Activated naive CD8-positive, alpha-beta T cell treated with anti-CD3 and anti-CD28 coated beads, Interleukin-2, amount 50 U/mL, for 24 hours (primary cell): ENCODE measurements at regions not wholly inside any gene's neighbourhood (a gene's known extent, or its start where the extent isn't known, plus 50 kb on each side); places are given as distances from the start of the nearest gene placed in this dataset.

Experiments
- ATAC-seq: fragments of 150-1000 bp; cut with Tn5 transposase; one replicate; pipeline ENCODE4 v1.10.0; 2021
- DNase-seq: peaks from one replicate; pipeline ENCODE4 v3.0.0; 2021
- H3K27ac Mint-ChIP-seq: one replicate; pipeline ENCODE4 v1.8.0; 2021; ENCODE audit warnings: mild to moderate bottlenecking, mixed read lengths
- H3K27me3 Mint-ChIP-seq: one replicate; pipeline ENCODE4 v1.8.0; 2021; ENCODE audit warnings: mixed read lengths
- H3K36me3 Mint-ChIP-seq: one replicate; pipeline ENCODE4 v1.8.0; 2021; ENCODE audit warnings: low read depth, mixed read lengths
- H3K4me1 Mint-ChIP-seq: one replicate; pipeline ENCODE4 v1.8.0; 2021; ENCODE audit warnings: mixed read lengths
- H3K4me3 Mint-ChIP-seq: one replicate; pipeline ENCODE4 v1.8.0; 2021; ENCODE audit warnings: mild to moderate bottlenecking, moderate library complexity, mixed read lengths
- H3K9me3 Mint-ChIP-seq: one replicate; pipeline ENCODE4 v1.8.0; 2021; ENCODE audit warnings: mixed read lengths

- Mint-ChIP-seq H3K4me3 (no peak overlapping the region), H3K9me3 (peaks cover 4% of the 10 kb centered on the region), H3K27me3 (no peaks in the 10 kb centered on the region), H3K4me1 (no peaks in the 10 kb centered on the region), H3K36me3 (no peaks in the 10 kb centered on the region), H3K27ac (no peak overlapping the region)
- ATAC-seq (no peak), DNase-seq (no peak)
Measured at GRCh38 chr11:28701760-28702449, 593.7 kb downstream of the METTL15 start.

- no peak for ATAC-seq
- no peak overlapping the region for H3K27ac Mint-ChIP-seq
- H3K27me3 Mint-ChIP-seq, result no peaks in the 10 kb centered on the region
- DNase-seq, result no peak
- peaks cover 4% of the 10 kb centered on the region for H3K9me3 Mint-ChIP-seq
- H3K36me3 Mint-ChIP-seq, result no peaks in the 10 kb centered on the region
- no peaks in the 10 kb centered on the region for H3K4me1 Mint-ChIP-seq
- no peak overlapping the region for H3K4me3 Mint-ChIP-seq
Measured at GRCh38 chr11:28699701-28700100, 591.5 kb downstream of the METTL15 start.

GRCh38 chr11:28697920-28698827 is 590.0 kb downstream of the METTL15 start:
- Mint-ChIP-seq H3K27ac (no peak overlapping the region), H3K4me1 (no peaks in the 10 kb centered on the region), H3K4me3 (no peak overlapping the region), H3K27me3 (no peaks in the 10 kb centered on the region), H3K36me3 (no peaks in the 10 kb centered on the region), H3K9me3 (no peaks in the 10 kb centered on the region)
- DNase-seq, result peak; percentile 41
- no peak for ATAC-seq

GRCh38 chr11:28696591-28696990 is 588.4 kb downstream of the METTL15 start:
- H3K27me3 Mint-ChIP-seq, result no peaks in the 10 kb centered on the region
- DNase-seq, result no peak
- ATAC-seq, result no peak

GRCh38 chr11:28690746-28691145 is 582.6 kb downstream of the METTL15 start:
- ATAC-seq (no peak), DNase-seq (no peak)
- H3K36me3 Mint-ChIP-seq, result no peaks in the 10 kb centered on the region
- H3K27ac Mint-ChIP-seq, result no peak overlapping the region
- peaks cover 2% of the 10 kb centered on the region for H3K27me3 Mint-ChIP-seq
- no peaks in the 10 kb centered on the region for H3K4me1 Mint-ChIP-seq
- H3K9me3 Mint-ChIP-seq, result peaks cover 7% of the 10 kb centered on the region
- no peak overlapping the region for H3K4me3 Mint-ChIP-seq

More at GRCh38 chr11:28696591-28696990, 588.4 kb downstream of the METTL15 start:
- H3K4me3 Mint-ChIP-seq, result no peak overlapping the region
- H3K27ac Mint-ChIP-seq, result no peak overlapping the region
- H3K4me1 Mint-ChIP-seq, result no peaks in the 10 kb centered on the region
- no peaks in the 10 kb centered on the region for H3K9me3 Mint-ChIP-seq
- H3K36me3 Mint-ChIP-seq, result no peaks in the 10 kb centered on the region

- ATAC-seq (no peak), DNase-seq (no peak)
- H3K9me3 Mint-ChIP-seq, result peaks cover 5% of the 10 kb centered on the region
- H3K4me1 Mint-ChIP-seq, result no peaks in the 10 kb centered on the region
- H3K4me3 Mint-ChIP-seq, result no peak overlapping the region
- H3K27ac Mint-ChIP-seq, result no peak overlapping the region
- H3K36me3 Mint-ChIP-seq, result no peaks in the 10 kb centered on the region
- H3K27me3 Mint-ChIP-seq, result no peaks in the 10 kb centered on the region
Measured at GRCh38 chr11:28684011-28684586, 575.9 kb downstream of the METTL15 start.

GRCh38 chr11:28679795-28680468 is 571.7 kb downstream of the METTL15 start:
- no peak for DNase-seq
- H3K9me3 Mint-ChIP-seq, result no peaks in the 10 kb centered on the region
- H3K36me3 Mint-ChIP-seq, result no peaks in the 10 kb centered on the region
- H3K4me1 Mint-ChIP-seq, result no peaks in the 10 kb centered on the region
- H3K27ac Mint-ChIP-seq, result no peak overlapping the region
- no peak overlapping the region for H3K4me3 Mint-ChIP-seq
- no peak for ATAC-seq
- H3K27me3 Mint-ChIP-seq, result no peaks in the 10 kb centered on the region

GRCh38 chr11:28677721-28678120 is 569.5 kb downstream of the METTL15 start:
- no peak overlapping the region for H3K4me3 Mint-ChIP-seq
- no peak overlapping the region for H3K27ac Mint-ChIP-seq
- H3K36me3 Mint-ChIP-seq, result no peaks in the 10 kb centered on the region

GRCh38 chr11:28675183-28675582 is 567.0 kb downstream of the METTL15 start:
- no peaks in the 10 kb centered on the region for H3K36me3 Mint-ChIP-seq
- no peak overlapping the region for H3K4me3 Mint-ChIP-seq
- no peak for DNase-seq
- ATAC-seq, result no peak
- H3K27ac Mint-ChIP-seq, result no peak overlapping the region
- no peaks in the 10 kb centered on the region for H3K9me3 Mint-ChIP-seq
- no peaks in the 10 kb centered on the region for H3K4me1 Mint-ChIP-seq
- H3K27me3 Mint-ChIP-seq, result no peaks in the 10 kb centered on the region

More at GRCh38 chr11:28677721-28678120, 569.5 kb downstream of the METTL15 start:
- no peak for ATAC-seq
- Mint-ChIP-seq H3K4me1 (no peaks in the 10 kb centered on the region), H3K27me3 (no peaks in the 10 kb centered on the region), H3K9me3 (no peaks in the 10 kb centered on the region)
- no peak for DNase-seq

GRCh38 chr11:28674433-28675103 is 566.4 kb downstream of the METTL15 start:
- no peaks in the 10 kb centered on the region for H3K36me3 Mint-ChIP-seq
- no peak for DNase-seq
- no peaks in the 10 kb centered on the region for H3K9me3 Mint-ChIP-seq
- H3K4me1 Mint-ChIP-seq, result no peaks in the 10 kb centered on the region
- no peak overlapping the region for H3K27ac Mint-ChIP-seq
- no peaks in the 10 kb centered on the region for H3K27me3 Mint-ChIP-seq
- H3K4me3 Mint-ChIP-seq, result no peak overlapping the region
- ATAC-seq, result no peak

GRCh38 chr11:28673691-28674432 is 565.7 kb downstream of the METTL15 start:
- H3K9me3 Mint-ChIP-seq, result no peaks in the 10 kb centered on the region
- DNase-seq (no peak), ATAC-seq (no peak)
- H3K27ac Mint-ChIP-seq, result no peak overlapping the region
- no peaks in the 10 kb centered on the region for H3K27me3 Mint-ChIP-seq
- no peaks in the 10 kb centered on the region for H3K36me3 Mint-ChIP-seq
- no peaks in the 10 kb centered on the region for H3K4me1 Mint-ChIP-seq
- no peak overlapping the region for H3K4me3 Mint-ChIP-seq

- DNase-seq (no peak), ATAC-seq (no peak)
- Mint-ChIP-seq H3K9me3 (no peaks in the 10 kb centered on the region), H3K4me1 (no peaks in the 10 kb centered on the region), H3K27ac (no peak overlapping the region), H3K36me3 (no peaks in the 10 kb centered on the region), H3K4me3 (no peak overlapping the region), H3K27me3 (no peaks in the 10 kb centered on the region)
Measured at GRCh38 chr11:28671274-28671673, 563.1 kb downstream of the METTL15 start.

- ATAC-seq, result no peak
- Mint-ChIP-seq H3K36me3 (no peaks in the 10 kb centered on the region), H3K4me1 (no peaks in the 10 kb centered on the region), H3K27ac (no peak overlapping the region), H3K4me3 (no peak overlapping the region), H3K27me3 (no peaks in the 10 kb centered on the region), H3K9me3 (no peaks in the 10 kb centered on the region)
- DNase-seq, result no peak
Measured at GRCh38 chr11:28666632-28667031, 558.4 kb downstream of the METTL15 start.
